Ascending aorta (tissue), 2 donors: ENCODE measurements at regions not wholly inside any gene's neighbourhood (a gene's known extent, or its start where the extent isn't known, plus 50 kb on each side); places are given as distances from the start of the nearest gene placed in this dataset.

ENCODE experiments used
- DNase-seq, 2 donors: peaks; one replicate each; pipeline ENCODE4 v3.0.0-alpha.2; 2019; ENCODE audit warnings: low spot score in 2 of 2
- H3K27ac ChIP-seq, 2 donors: fragments of 200-600 bp; sonication (generic); one replicate each; pipeline ENCODE4 v1.5.1; 2016 to 2017; ENCODE audit warnings: mild to moderate bottlenecking in 1 of 2
- H3K27me3 ChIP-seq: fragments of 200-600 bp; sonication (generic); one replicate; pipeline ENCODE4 v1.5.1; 2017
- H3K36me3 ChIP-seq, 2 donors: fragments of 200-600 bp; sonication (generic); one replicate each; pipeline ENCODE4 v1.5.1; 2016
- H3K4me1 ChIP-seq, 2 donors: fragments of 200-600 bp; sonication (generic); one replicate each; pipeline ENCODE4 v1.5.1; 2016 to 2017; ENCODE audit warnings: mild to moderate bottlenecking in 1 of 2
- H3K4me3 ChIP-seq, 2 donors: fragments of 200-600 bp; sonication (generic); one replicate each; pipeline ENCODE4 v1.5.1; 2016 to 2017; ENCODE audit warnings: mild to moderate bottlenecking in 1 of 2
- H3K9me3 ChIP-seq, 2 donors: fragments of 200-600 bp; sonication (generic); one replicate each; pipeline ENCODE4 v1.5.1; 2016
- CTCF ChIP-seq, 3 experiments: fragments of 200-600 bp in 2 of 3; fragments of 450-650 bp in 1 of 3; sonication (generic) in 2 of 3; IDR thresholded peaks; one replicate each; pipeline ENCODE4 v1.5.1; 2016 to 2019; ENCODE audit warnings: antibody characterized with exemption in 3 of 3, mild to moderate bottlenecking in 1 of 3, moderate library complexity in 1 of 3
- intact Hi-C: fragments of 100-400 bp; cut with DNase I; formaldehyde crosslinking; loops from one replicate; pipeline ENCODE4 v1.15.1; 2023

GRCh38 chr11:120031612-120032600 is 106.0 kb downstream of the TRIM29 start:
- peak in 1 of 2 donors; percentile 54 for DNase-seq
- TF ChIP-seq CTCF (IDR thresholded peaks at IDR 0.05) = no peak
- intact Hi-C loops = no loop called here

DNA sequence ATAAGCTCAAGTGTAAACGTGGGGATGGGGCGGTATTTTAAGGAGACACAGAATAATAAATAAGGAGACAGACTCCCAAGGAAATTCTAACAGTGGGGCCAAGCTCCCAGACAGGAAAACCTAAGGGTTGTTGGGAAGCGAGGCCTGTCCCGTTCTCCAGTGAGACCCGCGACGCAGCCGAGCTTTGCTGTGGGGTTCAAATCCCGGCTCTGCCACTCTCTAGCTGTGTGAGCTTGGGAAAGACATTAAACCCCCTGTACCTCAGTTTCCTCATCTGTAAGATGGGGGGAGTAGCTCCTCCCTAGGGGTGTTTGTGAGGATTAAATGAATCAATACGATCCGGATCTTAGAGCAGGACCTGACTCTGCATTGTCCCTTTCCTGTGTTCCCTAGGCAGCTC is 106.8 kb downstream of the TRIM29 start:
- peaks cover 0 to 7% of the 10 kb centered on the region in 2 donors for H3K9me3 ChIP-seq
- TF ChIP-seq CTCF (IDR thresholded peaks at IDR 0.05) = no peak
- intact Hi-C loops = no loop called here
- no peaks in the 10 kb centered on the region for H3K36me3 ChIP-seq
- H3K27ac ChIP-seq = no peak overlapping the region
- H3K27me3 ChIP-seq = no peaks in the 10 kb centered on the region
- peak in 1 of 2 donors; percentile 9 for DNase-seq
- no peak overlapping the region for H3K4me3 ChIP-seq
- H3K4me1 ChIP-seq = no peaks in the 10 kb centered on the region

More at GRCh38 chr11:120031612-120032600, 106.0 kb downstream of the TRIM29 start:
- H3K27me3 ChIP-seq = no peaks in the 10 kb centered on the region
- no peaks in the 10 kb centered on the region for H3K36me3 ChIP-seq
- no peaks in the 10 kb centered on the region for H3K4me1 ChIP-seq
- peaks cover 0 to 7% of the 10 kb centered on the region in 2 donors for H3K9me3 ChIP-seq
- no peak overlapping the region for H3K4me3 ChIP-seq
- no peak overlapping the region for H3K27ac ChIP-seq

DNA sequence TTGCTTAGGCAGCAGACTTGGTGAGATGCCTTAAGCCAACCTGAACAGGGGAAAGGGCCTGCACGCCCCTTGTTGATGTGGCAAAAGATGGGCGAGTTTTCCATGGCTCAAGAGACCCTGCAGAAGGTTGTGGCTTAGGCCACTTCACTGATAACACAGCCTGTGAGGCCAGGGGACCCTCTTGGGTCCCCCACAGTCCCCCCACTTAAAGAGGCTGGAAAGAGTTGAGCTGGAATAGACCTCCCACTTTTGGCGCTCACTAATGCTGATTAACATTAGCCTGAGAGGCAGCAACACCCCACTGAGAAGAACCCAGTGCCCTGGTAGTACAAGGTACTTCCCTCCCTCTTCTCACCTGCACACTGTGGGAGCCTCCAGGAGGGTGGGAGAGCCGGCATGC is 107.5 kb downstream of the TRIM29 start:
- TF ChIP-seq CTCF (IDR thresholded peaks at IDR 0.05) = no peak
- DNase-seq = peak in 1 of 2 donors; percentile 21
- Histone ChIP-seq H3K27ac (no peak overlapping the region), H3K4me3 (no peak overlapping the region), H3K27me3 (no peaks in the 10 kb centered on the region), H3K9me3 (no peaks in the 10 kb centered on the region), H3K36me3 (no peaks in the 10 kb centered on the region), H3K4me1 (no peaks in the 10 kb centered on the region)
- intact Hi-C loops = no loop called here

- Histone ChIP-seq H3K9me3 (no peaks in the 10 kb centered on the region), H3K27ac (no peak overlapping the region), H3K4me1 (no peaks in the 10 kb centered on the region), H3K27me3 (no peaks in the 10 kb centered on the region), H3K36me3 (no peaks in the 10 kb centered on the region), H3K4me3 (no peak overlapping the region)
- intact Hi-C loops = no loop called here
- TF ChIP-seq CTCF (IDR thresholded peaks at IDR 0.05) = no peak
- peak in 1 of 2 donors; percentile 2 for DNase-seq
Measured at GRCh38 chr11:120029321-120029720, 108.6 kb downstream of the TRIM29 start.

DNA sequence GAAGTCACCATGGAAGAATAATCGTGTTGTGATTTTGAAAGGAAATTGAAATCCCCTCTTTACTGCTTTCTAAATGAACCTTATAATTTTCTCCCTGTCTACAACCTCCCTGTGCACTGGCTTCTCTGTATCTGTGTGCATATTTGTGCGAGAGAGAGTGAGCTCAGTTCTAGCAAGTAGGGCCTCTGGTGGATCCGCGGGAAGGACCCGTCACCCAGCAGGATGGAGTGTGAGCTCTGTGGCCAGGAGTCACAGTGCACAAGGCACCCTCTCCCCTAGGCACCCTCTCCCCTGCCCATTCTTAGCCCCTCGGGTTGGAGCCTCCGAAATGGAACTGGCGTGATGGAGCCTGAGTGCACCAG is 109.0 kb downstream of the TRIM29 start:
- H3K27ac ChIP-seq = no peak overlapping the region
- H3K9me3 ChIP-seq = no peaks in the 10 kb centered on the region
- TF ChIP-seq CTCF (IDR thresholded peaks at IDR 0.05) = no peak
- no peaks in the 10 kb centered on the region for H3K27me3 ChIP-seq
- peak in 1 of 2 donors; percentile 50 for DNase-seq
- no peaks in the 10 kb centered on the region for H3K4me1 ChIP-seq
- intact Hi-C loops = no loop called here
- H3K4me3 ChIP-seq = no peak overlapping the region
- no peaks in the 10 kb centered on the region for H3K36me3 ChIP-seq
